ENCODE measurements at regions not wholly inside any gene's neighbourhood (a gene's known extent, or its start where the extent isn't known, plus 50 kb on each side); places are given as distances from the start of the nearest gene placed in this dataset.

DNA sequence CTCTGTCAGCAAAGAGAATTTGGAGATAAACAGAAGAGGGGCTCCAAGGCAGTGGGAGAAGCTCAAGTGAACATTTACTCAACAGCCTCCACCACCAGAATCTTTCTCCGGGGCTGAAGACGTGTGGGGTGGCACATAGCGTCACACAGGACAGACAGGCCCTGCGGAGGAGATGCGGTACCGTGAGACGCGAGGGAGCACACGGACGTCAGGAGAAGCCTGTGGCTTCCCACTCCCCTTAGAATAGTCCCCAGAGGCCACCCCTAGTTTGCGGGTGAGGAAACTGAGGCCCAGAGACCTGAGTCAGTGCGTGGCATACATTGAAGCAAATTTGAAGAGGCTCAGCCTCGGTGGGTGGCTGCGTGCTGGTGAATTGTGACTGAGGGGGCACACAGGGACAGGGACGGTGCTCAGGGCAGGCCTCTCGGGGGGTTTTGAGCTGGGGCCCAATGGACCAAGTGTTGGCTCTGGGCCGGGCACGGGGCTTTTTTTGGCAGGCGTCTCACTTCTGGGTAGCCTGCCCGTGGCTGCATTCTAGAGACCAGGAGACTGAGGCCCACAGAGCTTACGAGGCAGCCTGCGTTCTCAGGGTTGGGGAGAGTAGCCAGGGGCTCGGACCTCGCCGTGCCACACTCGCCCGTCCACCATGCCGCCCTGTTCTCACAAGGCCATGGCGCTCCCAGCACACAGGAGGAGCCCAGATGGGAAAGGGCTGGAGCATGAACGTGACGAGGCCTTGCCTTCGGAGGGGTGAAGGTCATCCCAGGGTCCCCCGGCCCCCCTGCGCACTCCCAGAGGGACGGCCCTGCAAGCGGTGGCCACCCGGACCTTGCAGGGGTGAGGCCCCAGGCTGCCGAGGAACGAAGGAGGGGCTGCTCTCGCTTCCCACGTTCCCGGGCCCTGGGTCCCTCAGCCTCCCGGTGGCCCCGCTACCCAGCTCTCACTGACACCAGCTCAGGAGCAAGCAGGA, 220.6 kb downstream of the C9orf50 start:
- DNase-seq (ENCODE audit: low spot score), result no peak
- TF ChIP-seq, protein P1, sequence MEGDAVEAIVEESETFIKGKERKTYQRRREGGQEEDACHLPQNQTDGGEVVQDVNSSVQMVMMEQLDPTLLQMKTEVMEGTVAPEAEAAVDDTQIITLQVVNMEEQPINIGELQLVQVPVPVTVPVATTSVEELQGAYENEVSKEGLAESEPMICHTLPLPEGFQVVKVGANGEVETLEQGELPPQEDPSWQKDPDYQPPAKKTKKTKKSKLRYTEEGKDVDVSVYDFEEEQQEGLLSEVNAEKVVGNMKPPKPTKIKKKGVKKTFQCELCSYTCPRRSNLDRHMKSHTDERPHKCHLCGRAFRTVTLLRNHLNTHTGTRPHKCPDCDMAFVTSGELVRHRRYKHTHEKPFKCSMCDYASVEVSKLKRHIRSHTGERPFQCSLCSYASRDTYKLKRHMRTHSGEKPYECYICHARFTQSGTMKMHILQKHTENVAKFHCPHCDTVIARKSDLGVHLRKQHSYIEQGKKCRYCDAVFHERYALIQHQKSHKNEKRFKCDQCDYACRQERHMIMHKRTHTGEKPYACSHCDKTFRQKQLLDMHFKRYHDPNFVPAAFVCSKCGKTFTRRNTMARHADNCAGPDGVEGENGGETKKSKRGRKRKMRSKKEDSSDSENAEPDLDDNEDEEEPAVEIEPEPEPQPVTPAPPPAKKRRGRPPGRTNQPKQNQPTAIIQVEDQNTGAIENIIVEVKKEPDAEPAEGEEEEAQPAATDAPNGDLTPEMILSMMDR (IDR thresholded peaks at IDR 0.05; ENCODE audit: extremely low read depth, missing control alignments), result no peak

GRCh38 chr9:129399634-129399990, 221.3 kb downstream of the C9orf50 start:
- TF ChIP-seq, protein P1 (IDR thresholded peaks at IDR 0.05; ENCODE audit: extremely low read depth, missing control alignments), result no peak
- no peak for DNase-seq (ENCODE audit: low spot score)

DNA sequence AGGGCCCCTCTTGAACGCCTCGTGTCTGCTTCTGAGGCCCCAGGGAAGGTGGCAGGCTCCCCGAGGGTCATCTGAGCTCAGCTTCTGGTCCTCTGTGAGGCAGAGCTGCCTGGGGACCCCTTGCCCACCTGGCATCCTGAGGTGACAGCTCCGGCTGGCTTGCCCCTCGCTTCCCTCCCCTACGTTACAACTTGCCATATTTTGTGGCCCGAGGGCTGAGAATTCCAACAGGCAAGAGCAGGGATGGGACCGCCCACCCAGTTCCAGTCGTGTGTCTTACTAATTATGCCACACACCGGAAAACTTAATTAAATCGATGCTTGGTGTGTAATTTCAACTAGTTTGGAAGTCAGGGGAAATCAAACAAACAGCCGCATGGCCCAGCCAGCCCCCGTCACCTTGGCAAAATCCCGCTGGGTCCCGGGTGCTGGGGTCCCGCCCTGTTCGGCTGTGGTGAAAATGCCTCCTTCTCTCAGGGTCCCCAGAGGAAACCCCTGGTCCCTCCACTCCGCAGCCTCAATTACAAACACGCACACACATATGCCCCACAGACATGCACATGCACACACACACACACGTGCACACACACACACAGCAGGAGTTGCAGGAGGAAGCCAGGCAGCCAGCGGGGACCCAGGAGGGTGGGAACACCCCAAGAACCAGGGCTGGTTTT, 221.0 kb upstream of the IER5L start:
- TF ChIP-seq, protein P1 (IDR thresholded peaks at IDR 0.05; ENCODE audit: extremely low read depth, missing control alignments), result no peak
- DNase-seq (ENCODE audit: low spot score), result no peak

DNA sequence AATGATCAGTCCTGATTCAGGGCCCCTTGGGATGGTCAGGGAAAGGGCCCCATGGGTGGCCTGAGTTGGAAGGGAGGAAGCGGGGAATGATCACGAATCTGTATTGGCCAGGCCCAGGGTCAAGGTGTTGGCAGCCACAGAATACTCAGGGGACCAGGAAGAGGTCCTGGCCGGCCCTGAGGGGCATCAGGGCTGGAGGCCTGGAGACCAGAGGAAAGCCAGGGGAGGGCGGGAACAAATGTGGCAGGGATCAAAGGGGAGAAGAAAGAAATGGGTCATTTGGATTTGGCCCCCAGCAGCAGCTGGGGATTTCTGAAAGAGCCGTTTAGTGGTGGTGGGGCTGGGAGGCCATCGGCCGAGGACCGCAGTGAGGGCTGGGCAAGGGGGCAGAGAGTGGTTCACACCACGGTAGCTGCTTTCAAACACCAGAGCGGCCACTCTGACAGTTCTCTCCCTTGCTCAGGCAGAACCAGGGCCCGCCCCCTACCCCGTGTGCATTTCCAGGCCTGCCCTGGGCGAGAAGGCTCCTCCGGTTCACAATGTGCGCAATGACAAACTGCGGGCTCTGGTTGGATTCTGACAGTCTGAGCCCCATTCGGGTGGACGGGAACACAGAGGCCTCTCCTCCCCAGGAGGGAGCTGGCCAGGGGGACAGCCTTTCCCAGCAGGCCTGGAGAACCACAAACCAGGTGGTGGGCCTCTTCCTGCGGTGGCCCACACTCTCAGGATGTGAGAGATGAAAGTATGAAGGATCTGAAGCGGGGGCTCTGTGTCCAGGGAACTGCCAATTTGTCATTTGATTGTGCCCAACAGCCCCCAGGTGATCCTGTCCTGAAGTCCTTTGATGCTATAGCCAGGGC, 220.3 kb upstream of the IER5L start:
- TF ChIP-seq, protein P1 (IDR thresholded peaks at IDR 0.05; ENCODE audit: extremely low read depth, missing control alignments), result no peak
- DNase-seq (ENCODE audit: low spot score), result no peak

DNA sequence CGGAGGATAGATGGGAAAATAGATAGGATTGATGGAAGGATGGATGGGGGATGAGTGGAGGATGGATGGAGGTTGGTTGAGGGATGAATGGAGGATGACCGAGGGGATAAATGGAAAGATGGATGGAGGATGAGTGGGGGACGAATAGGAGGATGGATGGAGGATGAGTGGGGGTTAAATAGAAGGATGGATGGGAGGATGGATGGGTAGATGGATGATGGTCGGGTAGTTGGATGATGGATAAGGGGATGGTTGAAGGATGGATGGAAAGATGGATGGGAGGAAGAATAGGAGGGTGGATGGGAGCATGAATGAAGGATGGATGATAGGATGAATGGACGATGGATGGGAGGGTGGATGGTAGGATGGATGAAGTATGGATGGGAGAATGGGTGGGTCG, 219.3 kb upstream of the IER5L start:
- no peak for DNase-seq (ENCODE audit: low spot score)

DNA sequence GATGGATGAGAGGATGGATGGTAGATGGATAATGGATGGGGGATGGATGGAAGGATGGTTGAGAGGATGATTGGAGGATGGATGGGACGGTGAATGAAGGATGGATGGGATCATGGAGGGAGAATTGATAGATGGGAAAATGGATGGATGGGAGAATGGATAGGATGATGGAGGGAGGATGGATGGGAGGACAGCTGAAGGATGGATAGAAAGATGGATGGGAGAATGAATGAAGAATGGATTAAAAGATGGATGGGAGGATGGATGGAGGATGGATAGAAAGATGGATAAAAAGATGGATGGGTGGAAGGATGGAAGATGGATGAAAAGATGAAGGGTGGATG, 218.3 kb upstream of the IER5L start:
- TF ChIP-seq, protein P1 (IDR thresholded peaks at IDR 0.05; ENCODE audit: extremely low read depth, missing control alignments), result no peak
- no peak for DNase-seq (ENCODE audit: low spot score)

More for the DNA sequence above, 219.3 kb upstream of the IER5L start:
- TF ChIP-seq, protein P1 (IDR thresholded peaks at IDR 0.05; ENCODE audit: extremely low read depth, missing control alignments), result no peak

Data from GM20000 (cell line).